ENCODE measurements at regions not wholly inside any gene's neighbourhood (a gene's known extent, or its start where the extent isn't known, plus 50 kb on each side); places are given as distances from the start of the nearest gene placed in this dataset.

DNA sequence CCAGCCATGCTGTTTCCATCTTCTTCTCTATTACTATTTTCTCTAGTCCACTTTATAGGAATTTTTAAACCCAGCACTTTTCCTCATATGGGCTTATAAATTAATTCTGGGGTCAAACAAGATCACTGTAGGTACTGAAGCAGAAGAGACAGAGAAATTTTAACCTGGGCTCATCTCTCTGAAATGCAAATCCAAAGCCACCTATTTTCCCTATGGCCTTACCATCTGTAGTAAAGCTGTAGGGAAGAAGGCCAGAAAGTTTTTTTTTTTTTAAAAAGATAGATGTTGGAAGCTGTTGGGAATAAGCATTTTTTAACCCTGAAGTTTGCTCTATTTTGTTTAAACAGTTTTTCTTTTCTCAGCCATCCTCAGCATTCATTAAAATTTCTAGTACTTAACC, 367.4 kb downstream of the CD109 start:
- TF ChIP-seq, protein P1, sequence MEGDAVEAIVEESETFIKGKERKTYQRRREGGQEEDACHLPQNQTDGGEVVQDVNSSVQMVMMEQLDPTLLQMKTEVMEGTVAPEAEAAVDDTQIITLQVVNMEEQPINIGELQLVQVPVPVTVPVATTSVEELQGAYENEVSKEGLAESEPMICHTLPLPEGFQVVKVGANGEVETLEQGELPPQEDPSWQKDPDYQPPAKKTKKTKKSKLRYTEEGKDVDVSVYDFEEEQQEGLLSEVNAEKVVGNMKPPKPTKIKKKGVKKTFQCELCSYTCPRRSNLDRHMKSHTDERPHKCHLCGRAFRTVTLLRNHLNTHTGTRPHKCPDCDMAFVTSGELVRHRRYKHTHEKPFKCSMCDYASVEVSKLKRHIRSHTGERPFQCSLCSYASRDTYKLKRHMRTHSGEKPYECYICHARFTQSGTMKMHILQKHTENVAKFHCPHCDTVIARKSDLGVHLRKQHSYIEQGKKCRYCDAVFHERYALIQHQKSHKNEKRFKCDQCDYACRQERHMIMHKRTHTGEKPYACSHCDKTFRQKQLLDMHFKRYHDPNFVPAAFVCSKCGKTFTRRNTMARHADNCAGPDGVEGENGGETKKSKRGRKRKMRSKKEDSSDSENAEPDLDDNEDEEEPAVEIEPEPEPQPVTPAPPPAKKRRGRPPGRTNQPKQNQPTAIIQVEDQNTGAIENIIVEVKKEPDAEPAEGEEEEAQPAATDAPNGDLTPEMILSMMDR (IDR thresholded peaks at IDR 0.05), result no peak
- TF ChIP-seq POLR2AphosphoS5 (IDR thresholded peaks at IDR 0.05) (no peak), POLR2A (IDR thresholded peaks at IDR 0.05) (no peak)
- intact Hi-C loops (cut with DNase I; ENCODE audit: low total_unique reads), result no loop called here

DNA sequence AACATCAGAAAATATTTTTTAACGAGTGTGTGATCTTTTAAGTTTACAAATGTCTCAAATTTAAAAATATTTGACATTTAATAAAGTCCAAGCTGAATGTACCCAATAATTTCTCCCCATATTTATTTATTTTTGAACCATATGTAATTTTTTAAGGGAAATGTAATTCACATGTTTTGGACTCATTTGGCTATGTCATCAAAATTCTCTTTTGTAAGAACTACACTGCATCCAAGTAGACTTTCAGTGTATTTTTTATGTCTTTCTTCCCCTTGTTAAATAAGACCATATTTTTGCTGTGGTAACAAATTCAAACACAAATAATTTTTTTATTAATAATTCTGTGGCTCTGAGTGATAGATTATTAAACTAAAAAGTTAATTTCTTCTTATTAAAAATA, 365.2 kb downstream of the CD109 start:
- no peaks in the 10 kb centered on the region for H3K4me1 ChIP-seq
- TF ChIP-seq POLR2AphosphoS5 (IDR thresholded peaks at IDR 0.05), result no peak
- TF ChIP-seq POLR2A (IDR thresholded peaks at IDR 0.05), result no peak
- TF ChIP-seq, protein P1 (IDR thresholded peaks at IDR 0.05), result no peak
- intact Hi-C loops (cut with DNase I; ENCODE audit: low total_unique reads), result no loop called here
- H3K9me3 ChIP-seq, result no peaks in the 10 kb centered on the region
- H3K27ac ChIP-seq, result no peak overlapping the region
- no peak for DNase-seq (ENCODE audit: low spot score in 2 of 2)
- no peaks in the 10 kb centered on the region for H3K27me3 ChIP-seq
- H3K4me3 ChIP-seq, result no peak overlapping the region
- no peaks in the 10 kb centered on the region for H3K36me3 ChIP-seq

More for the DNA sequence above, 367.4 kb downstream of the CD109 start:
- Histone ChIP-seq H3K27ac (no peak overlapping the region), H3K4me1 (no peaks in the 10 kb centered on the region), H3K36me3 (no peaks in the 10 kb centered on the region), H3K27me3 (no peaks in the 10 kb centered on the region), H3K9me3 (no peaks in the 10 kb centered on the region), H3K4me3 (no peak overlapping the region)
- DNase-seq (ENCODE audit: low spot score in 2 of 2), result no peak

GRCh38 chr6:74060354-74060753, 364.4 kb downstream of the CD109 start:
- DNase-seq (ENCODE audit: low spot score in 2 of 2), result no peak
- H3K9me3 ChIP-seq, result no peaks in the 10 kb centered on the region
- H3K4me3 ChIP-seq, result no peak overlapping the region
- intact Hi-C loops (cut with DNase I; ENCODE audit: low total_unique reads), result no loop called here
- TF ChIP-seq POLR2AphosphoS5 (IDR thresholded peaks at IDR 0.05) (no peak), POLR2A (IDR thresholded peaks at IDR 0.05) (no peak)
- TF ChIP-seq, protein P1 (IDR thresholded peaks at IDR 0.05), result no peak
- no peaks in the 10 kb centered on the region for H3K36me3 ChIP-seq
- no peaks in the 10 kb centered on the region for H3K4me1 ChIP-seq
- no peak overlapping the region for H3K27ac ChIP-seq
- no peaks in the 10 kb centered on the region for H3K27me3 ChIP-seq

DNA sequence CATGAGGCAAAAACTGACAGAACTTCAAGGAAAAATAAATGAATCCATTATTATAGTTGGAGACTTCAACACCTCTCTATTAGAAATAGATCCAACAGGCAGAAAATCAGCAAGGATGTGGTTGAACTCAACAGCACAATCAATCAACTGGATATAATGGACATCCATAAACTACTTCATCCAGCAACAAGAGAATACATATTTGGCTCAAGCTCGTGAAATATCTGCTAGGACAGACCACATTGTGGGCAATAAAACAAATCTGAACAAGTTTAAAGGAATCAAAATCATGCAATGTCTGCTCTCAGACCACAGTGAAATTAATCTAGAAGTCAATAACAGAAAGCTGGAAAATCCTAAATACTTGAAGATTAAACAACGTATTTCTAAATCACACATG, 362.6 kb downstream of the CD109 start:
- no peak for DNase-seq (ENCODE audit: low spot score in 2 of 2)
- Histone ChIP-seq H3K9me3 (no peaks in the 10 kb centered on the region), H3K36me3 (no peaks in the 10 kb centered on the region), H3K27ac (no peak overlapping the region), H3K4me1 (no peaks in the 10 kb centered on the region), H3K27me3 (no peaks in the 10 kb centered on the region), H3K4me3 (no peak overlapping the region)
- intact Hi-C loops (cut with DNase I; ENCODE audit: low total_unique reads), result no loop called here
- TF ChIP-seq POLR2A (IDR thresholded peaks at IDR 0.05), result no peak
- no peak for TF ChIP-seq POLR2AphosphoS5 (IDR thresholded peaks at IDR 0.05)
- TF ChIP-seq, protein P1 (IDR thresholded peaks at IDR 0.05), result no peak

- no peaks in the 10 kb centered on the region for H3K36me3 ChIP-seq
- TF ChIP-seq POLR2A (IDR thresholded peaks at IDR 0.05), result no peak
- TF ChIP-seq, protein P1 (IDR thresholded peaks at IDR 0.05), result no peak
- no peak for TF ChIP-seq POLR2AphosphoS5 (IDR thresholded peaks at IDR 0.05)
- no peaks in the 10 kb centered on the region for H3K27me3 ChIP-seq
- H3K4me3 ChIP-seq, result no peak overlapping the region
- no peaks in the 10 kb centered on the region for H3K9me3 ChIP-seq
- DNase-seq (ENCODE audit: low spot score in 2 of 2), result no peak
- H3K27ac ChIP-seq, result no peak overlapping the region
- H3K4me1 ChIP-seq, result no peaks in the 10 kb centered on the region
- intact Hi-C loops (cut with DNase I; ENCODE audit: low total_unique reads), result no loop called here
Measured at GRCh38 chr6:74057326-74057725, 361.3 kb downstream of the CD109 start.

Data from breast epithelium (tissue), 4 donors.